ENCODE measurements at regions not wholly inside any gene's neighbourhood (a gene's known extent, or its start where the extent isn't known, plus 50 kb on each side); places are given as distances from the start of the nearest gene placed in this dataset.
"Not testable (repeated sequence)": the region's sequence is repeated elsewhere in the genome, so short reads cannot be mapped to it uniquely, and the experiment has no call there.

DNA sequence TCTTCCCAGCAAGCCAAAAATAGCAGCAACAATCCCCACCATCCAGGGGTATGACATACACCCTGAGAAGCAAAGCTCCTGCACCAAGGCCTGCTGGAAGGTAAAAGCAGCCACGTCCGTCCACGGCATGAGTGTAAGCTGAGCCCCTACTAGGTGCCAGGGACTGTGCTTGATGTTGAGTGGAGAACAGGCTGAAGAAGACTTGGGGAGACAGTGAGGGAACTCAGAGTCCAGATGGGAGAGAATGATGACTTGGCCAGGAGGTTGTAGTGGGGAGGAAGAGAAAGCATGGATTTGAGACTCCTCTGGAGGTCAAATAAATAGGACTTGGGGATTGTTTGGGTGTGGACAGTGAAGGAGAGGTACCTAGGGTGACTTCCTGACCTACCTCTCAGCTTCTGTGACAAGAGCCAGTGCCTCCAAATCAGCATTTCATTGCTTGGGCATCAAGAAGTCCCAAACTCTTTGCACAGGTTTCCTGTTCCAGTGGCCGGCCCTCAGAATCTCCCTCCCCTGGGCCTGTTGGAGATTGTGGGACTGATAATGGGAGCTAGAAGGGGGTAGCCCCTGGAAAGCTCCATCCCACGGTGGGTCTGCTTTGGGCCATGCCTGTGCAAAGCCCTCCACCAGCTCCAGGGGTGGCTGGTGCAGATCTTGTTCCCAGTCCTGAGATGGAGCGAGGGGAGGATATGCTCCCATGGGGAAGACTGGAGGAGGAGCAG lies 58.3 kb upstream of the ADAMTS2 start:
- no peaks in the 10 kb centered on the region for H3K27me3 ChIP-seq (ENCODE audit: insufficient read depth, low read length, poor library complexity, severe bottlenecking)
- TF ChIP-seq EZH2phosphoT487 (IDR thresholded peaks at IDR 0.05; ENCODE audit: borderline replicate concordance): no peak
- TF ChIP-seq, protein P1, sequence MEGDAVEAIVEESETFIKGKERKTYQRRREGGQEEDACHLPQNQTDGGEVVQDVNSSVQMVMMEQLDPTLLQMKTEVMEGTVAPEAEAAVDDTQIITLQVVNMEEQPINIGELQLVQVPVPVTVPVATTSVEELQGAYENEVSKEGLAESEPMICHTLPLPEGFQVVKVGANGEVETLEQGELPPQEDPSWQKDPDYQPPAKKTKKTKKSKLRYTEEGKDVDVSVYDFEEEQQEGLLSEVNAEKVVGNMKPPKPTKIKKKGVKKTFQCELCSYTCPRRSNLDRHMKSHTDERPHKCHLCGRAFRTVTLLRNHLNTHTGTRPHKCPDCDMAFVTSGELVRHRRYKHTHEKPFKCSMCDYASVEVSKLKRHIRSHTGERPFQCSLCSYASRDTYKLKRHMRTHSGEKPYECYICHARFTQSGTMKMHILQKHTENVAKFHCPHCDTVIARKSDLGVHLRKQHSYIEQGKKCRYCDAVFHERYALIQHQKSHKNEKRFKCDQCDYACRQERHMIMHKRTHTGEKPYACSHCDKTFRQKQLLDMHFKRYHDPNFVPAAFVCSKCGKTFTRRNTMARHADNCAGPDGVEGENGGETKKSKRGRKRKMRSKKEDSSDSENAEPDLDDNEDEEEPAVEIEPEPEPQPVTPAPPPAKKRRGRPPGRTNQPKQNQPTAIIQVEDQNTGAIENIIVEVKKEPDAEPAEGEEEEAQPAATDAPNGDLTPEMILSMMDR (conservative IDR thresholded peaks at IDR 0.05; ENCODE audit: low read length): no peak
- H3K9me3 ChIP-seq (ENCODE audit: insufficient read depth, low read depth, low read length): no peaks in the 10 kb centered on the region

DNA sequence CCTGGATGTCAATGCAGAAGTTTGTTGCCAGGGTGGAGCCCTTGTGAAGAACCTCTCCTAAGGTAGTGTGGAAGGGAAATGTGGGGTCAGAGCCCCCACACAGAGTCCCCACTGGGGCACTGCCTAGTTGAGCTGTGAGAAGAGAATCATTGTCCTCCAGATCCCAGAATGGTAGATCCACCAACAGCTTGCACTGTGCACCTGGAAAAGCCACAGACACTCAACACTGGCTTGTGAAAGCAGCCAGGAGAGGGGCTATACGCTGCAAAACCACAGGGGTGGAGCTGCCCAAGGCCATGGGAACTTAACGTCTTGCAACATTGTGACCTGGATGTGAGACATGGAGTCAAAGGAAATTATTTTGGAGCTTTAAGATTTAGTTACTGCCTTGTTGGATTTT lies 55.2 kb upstream of the ADAMTS2 start:
- not testable (repeated sequence) for H3K4me1 ChIP-seq (ENCODE audit: insufficient read depth, low read length, poor library complexity, severe bottlenecking); H3K9me2 ChIP-seq (replicated peaks; ENCODE audit: low read depth, low read length)

More for the DNA sequence above, 58.3 kb upstream of the ADAMTS2 start:
- H3K4me3 ChIP-seq (ENCODE audit: low read length, poor library complexity, severe bottlenecking): no peak overlapping the region
- H3K36me3 ChIP-seq (ENCODE audit: insufficient read depth, low read length): no peaks in the 10 kb centered on the region
- H3K9me2 ChIP-seq (replicated peaks; ENCODE audit: low read depth, low read length): no peaks in the 10 kb centered on the region
- no peak overlapping the region for H3K4me2 ChIP-seq (ENCODE audit: low read depth, low read length, poor library complexity, severe bottlenecking)
- no peaks in the 10 kb centered on the region for H3K79me2 ChIP-seq (ENCODE audit: insufficient read depth, low read length)
- no peaks in the 10 kb centered on the region for H4K20me1 ChIP-seq (ENCODE audit: insufficient read depth, low read length, poor library complexity, severe bottlenecking)
- no peaks in the 10 kb centered on the region for H3F3A ChIP-seq (ENCODE audit: low read depth)
- no peak overlapping the region for H2AFZ ChIP-seq (ENCODE audit: low read length)
- no peak overlapping the region for H3K9ac ChIP-seq (ENCODE audit: low read depth, low read length, poor library complexity, severe bottlenecking)
- no peaks in the 10 kb centered on the region for H3K4me1 ChIP-seq (ENCODE audit: insufficient read depth, low read length, poor library complexity, severe bottlenecking)

DNA sequence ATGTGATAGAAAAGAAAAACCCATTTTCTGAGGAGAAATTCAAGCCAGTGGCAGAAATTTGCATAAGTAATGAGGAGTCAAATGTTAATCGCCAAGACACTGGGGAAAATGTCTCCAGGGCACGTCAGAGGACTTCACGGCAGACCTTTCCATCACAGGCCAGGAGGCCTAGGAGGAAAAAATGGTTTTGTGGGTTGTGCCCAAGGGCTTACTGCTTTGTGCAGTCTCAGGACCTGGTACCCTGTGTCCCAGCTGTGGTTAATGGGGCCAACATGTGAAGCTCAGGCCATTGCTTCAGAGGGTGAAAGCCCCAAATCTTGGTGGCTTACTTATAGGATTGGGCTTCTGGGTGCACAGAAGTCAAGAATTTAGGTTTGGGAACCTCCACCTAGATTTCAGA lies 54.8 kb upstream of the ADAMTS2 start:
- Histone ChIP-seq H3K27me3 (ENCODE audit: insufficient read depth, low read length, poor library complexity, severe bottlenecking) (no peaks in the 10 kb centered on the region), H3K36me3 (ENCODE audit: insufficient read depth, low read length) (no peaks in the 10 kb centered on the region), H3K9me3 (ENCODE audit: insufficient read depth, low read depth, low read length) (no peaks in the 10 kb centered on the region)

More for the DNA sequence above, 55.2 kb upstream of the ADAMTS2 start:
- H3K79me2 ChIP-seq (ENCODE audit: insufficient read depth, low read length); H3K36me3 ChIP-seq (ENCODE audit: insufficient read depth, low read length); H4K20me1 ChIP-seq (ENCODE audit: insufficient read depth, low read length, poor library complexity, severe bottlenecking); H3K4me3 ChIP-seq (ENCODE audit: low read length, poor library complexity, severe bottlenecking); H3K4me2 ChIP-seq (ENCODE audit: low read depth, low read length, poor library complexity, severe bottlenecking); H3K9ac ChIP-seq (ENCODE audit: low read depth, low read length, poor library complexity, severe bottlenecking); H2AFZ ChIP-seq (ENCODE audit: low read length); H3F3A ChIP-seq (ENCODE audit: low read depth); H3K9me3 ChIP-seq (ENCODE audit: insufficient read depth, low read depth, low read length); H3K27me3 ChIP-seq (ENCODE audit: insufficient read depth, low read length, poor library complexity, severe bottlenecking): not testable (repeated sequence)

DNA sequence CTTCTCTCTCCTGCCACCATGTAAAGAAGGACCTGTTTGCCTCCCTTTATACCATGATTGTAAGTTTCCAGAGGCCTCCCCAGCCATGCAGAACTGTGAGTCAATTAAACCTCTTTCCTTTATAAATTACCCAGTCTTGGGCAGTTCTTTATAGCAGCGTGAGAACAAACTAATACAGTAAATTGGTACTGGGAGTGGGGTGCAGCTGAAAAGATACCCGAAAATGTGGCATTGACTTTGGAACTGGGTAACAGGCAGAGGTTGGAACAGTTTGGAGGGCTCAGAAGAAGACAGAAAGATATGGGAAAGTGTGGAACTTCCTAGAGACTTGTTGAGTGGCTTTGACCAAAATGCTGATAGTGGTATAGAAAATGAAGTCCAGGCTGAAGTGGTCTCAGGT lies 54.1 kb upstream of the ADAMTS2 start:
- H3K27me3 ChIP-seq (ENCODE audit: insufficient read depth, low read length, poor library complexity, severe bottlenecking); H3K4me1 ChIP-seq (ENCODE audit: insufficient read depth, low read length, poor library complexity, severe bottlenecking); H3K9me2 ChIP-seq (replicated peaks; ENCODE audit: low read depth, low read length); H4K20me1 ChIP-seq (ENCODE audit: insufficient read depth, low read length, poor library complexity, severe bottlenecking); H3K9ac ChIP-seq (ENCODE audit: low read depth, low read length, poor library complexity, severe bottlenecking); H3K9me3 ChIP-seq (ENCODE audit: insufficient read depth, low read depth, low read length); H3K4me3 ChIP-seq (ENCODE audit: low read length, poor library complexity, severe bottlenecking); H3F3A ChIP-seq (ENCODE audit: low read depth); H3K36me3 ChIP-seq (ENCODE audit: insufficient read depth, low read length); H2AFZ ChIP-seq (ENCODE audit: low read length); H3K4me2 ChIP-seq (ENCODE audit: low read depth, low read length, poor library complexity, severe bottlenecking); H3K79me2 ChIP-seq (ENCODE audit: insufficient read depth, low read length): not testable (repeated sequence)

More for the DNA sequence above, 54.8 kb upstream of the ADAMTS2 start:
- no peaks in the 10 kb centered on the region for H3K9me2 ChIP-seq (replicated peaks; ENCODE audit: low read depth, low read length)
- H3K9ac ChIP-seq (ENCODE audit: low read depth, low read length, poor library complexity, severe bottlenecking): no peak overlapping the region
- no peaks in the 10 kb centered on the region for H3K79me2 ChIP-seq (ENCODE audit: insufficient read depth, low read length)
- TF ChIP-seq, protein P1 (conservative IDR thresholded peaks at IDR 0.05; ENCODE audit: low read length): no peak
- TF ChIP-seq EZH2phosphoT487 (IDR thresholded peaks at IDR 0.05; ENCODE audit: borderline replicate concordance): no peak
- no peak overlapping the region for H3K4me3 ChIP-seq (ENCODE audit: low read length, poor library complexity, severe bottlenecking)
- no peaks in the 10 kb centered on the region for H3K4me1 ChIP-seq (ENCODE audit: insufficient read depth, low read length, poor library complexity, severe bottlenecking)
- no peak overlapping the region for H2AFZ ChIP-seq (ENCODE audit: low read length)
- no peaks in the 10 kb centered on the region for H4K20me1 ChIP-seq (ENCODE audit: insufficient read depth, low read length, poor library complexity, severe bottlenecking)
- H3K4me2 ChIP-seq (ENCODE audit: low read depth, low read length, poor library complexity, severe bottlenecking): no peak overlapping the region
- H3F3A ChIP-seq (ENCODE audit: low read depth): no peaks in the 10 kb centered on the region
